ENCODE measurements at regions not wholly inside any gene's neighbourhood (a gene's known extent, or its start where the extent isn't known, plus 50 kb on each side); places are given as distances from the start of the nearest gene placed in this dataset.

GRCh38 chr20:48092596-48093280, 307.5 kb upstream of the SULF2 start:
- Histone ChIP-seq H3K36me3 (replicated peaks in 1 of 2; ENCODE audit: insufficient read depth in 1 of 2, low read depth in 2 of 2) (no peaks in the 10 kb centered on the region), H3K4me1 (peaks cover 13% of the 10 kb centered on the region), H3K27me3 (no peaks in the 10 kb centered on the region), H3K27ac (no peak overlapping the region), H3K4me3 (no peak overlapping the region), H3K9me3 (no peaks in the 10 kb centered on the region)
- TF ChIP-seq CTCF (IDR thresholded peaks at IDR 0.05), result no peak
- TF ChIP-seq POLR2A (IDR thresholded peaks at IDR 0.05), result no peak
- 52 to 58% methylated on average over 6 to 12 of the region's 12 CpGs for WGBS, 2 donors
- DNase-seq, result no peak
- ATAC-seq, result no peak
- intact Hi-C loops (cut with DNase I), result no loop called here

GRCh38 chr20:48090784-48091183, 305.5 kb upstream of the SULF2 start:
- TF ChIP-seq CTCF (IDR thresholded peaks at IDR 0.05), result no peak
- TF ChIP-seq POLR2A (IDR thresholded peaks at IDR 0.05), result no peak
- Histone ChIP-seq H3K27ac (no peak overlapping the region), H3K27me3 (no peaks in the 10 kb centered on the region), H3K9me3 (no peaks in the 10 kb centered on the region), H3K4me3 (no peak overlapping the region), H3K4me1 (no peaks in the 10 kb centered on the region), H3K36me3 (replicated peaks in 1 of 2; ENCODE audit: insufficient read depth in 1 of 2, low read depth in 2 of 2) (no peaks in the 10 kb centered on the region)
- DNase-seq (no peak), ATAC-seq (no peak)
- intact Hi-C loops (cut with DNase I), result no loop called here
- WGBS, 2 donors, result 70 to 71% methylated on average over 7 of the region's 7 CpGs

- H3K9me3 ChIP-seq, result no peaks in the 10 kb centered on the region
- no peaks in the 10 kb centered on the region for H3K27me3 ChIP-seq
- intact Hi-C loops (cut with DNase I), result no loop called here
- H3K36me3 ChIP-seq (replicated peaks in 1 of 2; ENCODE audit: insufficient read depth in 1 of 2, low read depth in 2 of 2), result no peaks in the 10 kb centered on the region
- H3K4me3 ChIP-seq, result no peak overlapping the region
- DNase-seq (no peak), ATAC-seq (no peak)
- WGBS, 2 donors, result 54 to 57% methylated on average over 2 of the region's 2 CpGs
- no peak for TF ChIP-seq POLR2A (IDR thresholded peaks at IDR 0.05)
- no peak for TF ChIP-seq CTCF (IDR thresholded peaks at IDR 0.05)
- no peak overlapping the region for H3K27ac ChIP-seq
- H3K4me1 ChIP-seq, result no peaks in the 10 kb centered on the region
Measured at GRCh38 chr20:48090314-48090713, 305.0 kb upstream of the SULF2 start.

- no peak for ATAC-seq
- DNase-seq, result no peak
Measured at GRCh38 chr20:48080583-48080982, 295.3 kb upstream of the SULF2 start.

More at GRCh38 chr20:48080583-48080982, 295.3 kb upstream of the SULF2 start:
- no peaks in the 10 kb centered on the region for H3K4me1 ChIP-seq
- H3K27ac ChIP-seq, result no peak overlapping the region
- intact Hi-C loops (cut with DNase I), result no loop called here
- 42 to 50% methylated on average over 2 of the region's 2 CpGs for WGBS, 2 donors
- no peaks in the 10 kb centered on the region for H3K36me3 ChIP-seq (replicated peaks in 1 of 2; ENCODE audit: insufficient read depth in 1 of 2, low read depth in 2 of 2)
- H3K4me3 ChIP-seq, result no peak overlapping the region
- H3K27me3 ChIP-seq, result no peaks in the 10 kb centered on the region
- TF ChIP-seq CTCF (IDR thresholded peaks at IDR 0.05) (no peak), POLR2A (IDR thresholded peaks at IDR 0.05) (no peak)
- H3K9me3 ChIP-seq, result peaks cover 0 to 7% (median 0%) of the 10 kb centered on the region in 3 donors

Measured in body of pancreas (tissue), 4 donors.